GM06990 (cell line): ENCODE measurements at regions not wholly inside any gene's neighbourhood (a gene's known extent, or its start where the extent isn't known, plus 50 kb on each side); places are given as distances from the start of the nearest gene placed in this dataset.

ENCODE experiments used
- DNase-seq: peaks from one replicate; pipeline ENCODE4 v3.0.0-alpha.2; 2011; ENCODE audit not compliant: insufficient read length; ENCODE audit errors: extremely low read depth
- H3K27me3 ChIP-seq: replicated peaks from 2 replicates; pipeline ENCODE4 v1.6.0; 2011; ENCODE audit warnings: low read length; ENCODE audit not compliant: control insufficient read depth, insufficient read depth
- H3K36me3 ChIP-seq: 2 replicates; pipeline ENCODE4 v1.5.1; 2011; ENCODE audit warnings: low read length; ENCODE audit not compliant: control insufficient read depth, insufficient read depth
- H3K4me3 ChIP-seq: replicated peaks from 2 replicates; pipeline ENCODE4 v1.5.1; 2011; ENCODE audit warnings: low read depth, mild to moderate bottlenecking, control low read depth, low read length
- TF ChIP-seq, protein P1 (sequence below): IDR thresholded peaks from 2 replicates; pipeline ENCODE4 v1.5.1; 2011; ENCODE audit warnings: low read length, control low read depth, mild to moderate bottlenecking, inconsistent platforms; ENCODE audit not compliant: insufficient read depth, poor library complexity, severe bottlenecking

DNA sequence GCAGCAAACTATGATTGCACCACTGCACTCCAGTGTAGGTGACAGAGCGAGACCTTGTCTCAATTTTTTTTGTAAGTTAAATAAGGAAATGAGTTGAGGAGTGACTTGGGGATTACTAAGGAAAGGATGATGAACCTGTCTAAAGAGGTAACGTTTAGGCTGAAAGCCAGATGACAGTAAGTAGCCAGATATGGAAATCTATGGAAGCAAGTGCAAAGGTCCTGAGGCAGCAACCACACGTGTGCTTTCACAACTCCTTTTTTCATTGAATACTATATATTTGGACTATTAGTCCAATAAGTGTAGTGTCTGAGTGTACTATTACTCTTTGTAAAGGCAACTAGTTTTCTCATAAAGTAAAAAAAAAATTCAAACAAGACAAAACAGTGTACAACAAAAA is 147.4 kb downstream of the CD24 start:
- Histone ChIP-seq H3K4me3 (no peak overlapping the region), H3K27me3 (no peaks in the 10 kb centered on the region)
- TF ChIP-seq, protein P1, sequence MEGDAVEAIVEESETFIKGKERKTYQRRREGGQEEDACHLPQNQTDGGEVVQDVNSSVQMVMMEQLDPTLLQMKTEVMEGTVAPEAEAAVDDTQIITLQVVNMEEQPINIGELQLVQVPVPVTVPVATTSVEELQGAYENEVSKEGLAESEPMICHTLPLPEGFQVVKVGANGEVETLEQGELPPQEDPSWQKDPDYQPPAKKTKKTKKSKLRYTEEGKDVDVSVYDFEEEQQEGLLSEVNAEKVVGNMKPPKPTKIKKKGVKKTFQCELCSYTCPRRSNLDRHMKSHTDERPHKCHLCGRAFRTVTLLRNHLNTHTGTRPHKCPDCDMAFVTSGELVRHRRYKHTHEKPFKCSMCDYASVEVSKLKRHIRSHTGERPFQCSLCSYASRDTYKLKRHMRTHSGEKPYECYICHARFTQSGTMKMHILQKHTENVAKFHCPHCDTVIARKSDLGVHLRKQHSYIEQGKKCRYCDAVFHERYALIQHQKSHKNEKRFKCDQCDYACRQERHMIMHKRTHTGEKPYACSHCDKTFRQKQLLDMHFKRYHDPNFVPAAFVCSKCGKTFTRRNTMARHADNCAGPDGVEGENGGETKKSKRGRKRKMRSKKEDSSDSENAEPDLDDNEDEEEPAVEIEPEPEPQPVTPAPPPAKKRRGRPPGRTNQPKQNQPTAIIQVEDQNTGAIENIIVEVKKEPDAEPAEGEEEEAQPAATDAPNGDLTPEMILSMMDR = no peak

DNA sequence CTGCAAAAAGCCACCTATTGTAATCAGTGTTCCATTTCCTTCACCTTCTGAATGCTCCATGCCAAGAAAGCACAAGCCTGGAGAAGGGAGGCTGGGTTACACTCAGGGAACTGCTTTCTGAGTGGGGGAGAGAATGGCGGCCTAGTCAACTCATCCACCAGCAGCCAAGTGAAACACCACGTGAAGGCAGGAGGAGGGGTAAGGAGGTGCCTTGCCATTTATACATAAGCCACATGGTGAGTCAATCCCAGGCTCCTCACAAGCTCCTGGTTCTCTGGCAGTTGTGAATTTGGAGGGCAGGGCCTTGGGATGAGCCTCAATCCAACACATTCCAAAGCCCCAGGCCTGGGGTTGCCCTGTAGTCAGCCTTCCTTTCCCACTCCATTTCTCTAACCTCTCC is 149.4 kb downstream of the CD24 start:
- Histone ChIP-seq H3K4me3 (no peak overlapping the region), H3K36me3 (no peaks in the 10 kb centered on the region), H3K27me3 (no peaks in the 10 kb centered on the region)
- TF ChIP-seq, protein P1 = no peak
- DNase-seq = no peak

More for the DNA sequence above, 147.4 kb downstream of the CD24 start:
- DNase-seq = no peak
- H3K36me3 ChIP-seq = no peaks in the 10 kb centered on the region

DNA sequence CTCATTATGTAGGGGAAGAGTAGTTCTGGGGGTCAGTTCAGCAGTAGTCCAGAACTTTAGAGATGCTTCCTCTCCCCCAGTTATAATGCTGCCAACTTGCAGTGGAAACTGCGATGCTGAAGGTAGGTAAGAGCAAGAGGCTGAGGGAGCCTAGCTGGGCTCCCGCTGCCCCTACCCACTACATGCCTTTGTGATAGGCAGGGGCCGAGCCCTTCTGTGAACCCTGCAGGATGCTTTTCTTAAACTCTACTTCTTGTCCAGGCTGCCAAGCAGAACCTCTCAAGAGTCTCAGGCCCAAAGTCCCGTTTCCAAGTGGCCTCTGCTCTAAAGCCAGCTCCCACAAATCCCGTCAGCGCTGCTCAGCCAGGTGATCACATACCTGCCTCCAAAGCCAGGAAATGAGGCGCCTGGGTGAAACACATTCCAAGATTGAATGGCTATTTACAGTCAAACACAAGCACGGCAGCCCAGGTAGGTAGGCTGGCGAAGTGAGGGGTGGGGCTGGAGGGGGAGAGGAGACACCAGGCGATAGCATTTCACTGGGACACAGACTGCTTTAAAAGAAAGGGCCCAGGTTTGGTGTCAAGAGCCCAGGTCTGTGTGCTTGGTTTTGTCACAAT is 150.7 kb downstream of the CD24 start:
- Histone ChIP-seq H3K4me3 (no peak overlapping the region), H3K36me3 (no peaks in the 10 kb centered on the region), H3K27me3 (no peaks in the 10 kb centered on the region)
- no peak for DNase-seq
- TF ChIP-seq, protein P1 = no peak

DNA sequence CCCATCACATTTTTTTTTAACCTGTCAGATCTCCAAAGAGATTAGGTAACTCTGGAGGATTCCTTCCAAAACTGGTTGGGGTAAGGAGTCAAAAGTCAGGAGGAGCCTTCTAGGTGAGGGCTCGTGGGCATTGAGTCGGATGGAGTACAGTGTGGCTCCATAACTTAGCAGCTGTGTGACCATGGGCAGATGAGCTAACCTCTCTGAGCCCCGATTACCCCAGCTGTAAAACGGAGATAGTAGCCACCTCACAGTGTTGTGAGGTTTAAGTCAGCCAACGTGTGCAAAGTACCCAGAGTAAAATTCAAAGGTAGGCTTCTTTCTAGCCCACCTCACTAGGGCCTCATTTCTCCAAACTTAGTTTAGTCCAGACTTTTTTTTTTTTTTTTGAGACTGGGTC is 151.5 kb downstream of the CD24 start:
- DNase-seq = no peak
- Histone ChIP-seq H3K27me3 (no peaks in the 10 kb centered on the region), H3K36me3 (no peaks in the 10 kb centered on the region), H3K4me3 (no peak overlapping the region)
- TF ChIP-seq, protein P1 = no peak

DNA sequence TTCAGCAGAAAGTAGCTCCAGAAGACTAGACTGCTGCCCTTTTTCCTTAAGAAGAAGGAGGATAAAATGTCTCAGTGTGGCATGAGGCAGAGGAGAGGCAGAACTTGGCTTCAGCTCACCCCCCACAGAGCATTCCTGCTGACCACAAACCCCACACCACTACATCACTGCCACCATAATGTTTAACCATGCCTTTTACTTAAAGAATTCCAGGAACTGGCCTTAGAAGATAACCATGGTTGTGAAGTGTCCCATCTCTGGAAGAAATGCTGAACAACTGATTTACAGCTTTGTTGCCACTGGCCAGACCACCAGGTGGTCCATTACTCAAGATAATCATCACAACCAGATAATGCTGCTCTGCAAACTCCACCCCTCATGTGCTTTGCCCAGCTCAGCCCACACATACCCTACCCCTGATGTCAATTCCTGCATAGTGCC is 154.1 kb downstream of the CD24 start:
- DNase-seq = no peak
- H3K27me3 ChIP-seq = no peaks in the 10 kb centered on the region
- TF ChIP-seq, protein P1 = no peak
- H3K4me3 ChIP-seq = no peak overlapping the region
- H3K36me3 ChIP-seq = no peaks in the 10 kb centered on the region
